ENCODE measurements at regions not wholly inside any gene's neighbourhood (a gene's known extent, or its start where the extent isn't known, plus 50 kb on each side); places are given as distances from the start of the nearest gene placed in this dataset.

DNA sequence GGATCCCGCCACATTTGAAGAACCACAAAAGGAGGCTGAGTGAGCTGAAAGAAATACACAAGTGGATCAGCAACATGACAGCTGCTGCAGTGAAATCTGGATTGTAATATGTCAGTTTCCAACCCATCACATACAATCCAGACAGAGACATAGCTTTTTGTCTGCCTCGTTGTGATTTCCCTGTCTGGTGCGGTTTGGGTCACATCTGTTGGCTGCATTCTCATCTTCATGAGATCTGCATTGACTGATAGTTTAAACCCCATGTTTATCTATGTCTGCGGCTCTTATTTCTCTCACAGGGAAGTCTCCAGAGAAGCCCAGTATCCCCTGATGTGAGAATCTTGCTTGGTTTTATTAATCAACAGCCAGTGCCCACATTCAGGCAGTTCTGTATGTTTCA is 403.1 kb upstream of the ZNF608 start:
- intact Hi-C loops (cut with micrococcal nuclease; ENCODE audit: unreplicated experiment) (no loop called here), in situ Hi-C loops (cut with HindIII; ENCODE audit: low pct_unique_long_range_greater_than_20kb, low sequenced_read_pairs) (no loop called here)
- no peak overlapping the region for H3K4me3 ChIP-seq (ENCODE audit: low read depth in 2 of 2, low read length in 2 of 2)
- no peaks in the 10 kb centered on the region for H3K27me3 ChIP-seq (ENCODE audit: control insufficient read depth, insufficient read depth, low read length)
- TF ChIP-seq, protein P1, sequence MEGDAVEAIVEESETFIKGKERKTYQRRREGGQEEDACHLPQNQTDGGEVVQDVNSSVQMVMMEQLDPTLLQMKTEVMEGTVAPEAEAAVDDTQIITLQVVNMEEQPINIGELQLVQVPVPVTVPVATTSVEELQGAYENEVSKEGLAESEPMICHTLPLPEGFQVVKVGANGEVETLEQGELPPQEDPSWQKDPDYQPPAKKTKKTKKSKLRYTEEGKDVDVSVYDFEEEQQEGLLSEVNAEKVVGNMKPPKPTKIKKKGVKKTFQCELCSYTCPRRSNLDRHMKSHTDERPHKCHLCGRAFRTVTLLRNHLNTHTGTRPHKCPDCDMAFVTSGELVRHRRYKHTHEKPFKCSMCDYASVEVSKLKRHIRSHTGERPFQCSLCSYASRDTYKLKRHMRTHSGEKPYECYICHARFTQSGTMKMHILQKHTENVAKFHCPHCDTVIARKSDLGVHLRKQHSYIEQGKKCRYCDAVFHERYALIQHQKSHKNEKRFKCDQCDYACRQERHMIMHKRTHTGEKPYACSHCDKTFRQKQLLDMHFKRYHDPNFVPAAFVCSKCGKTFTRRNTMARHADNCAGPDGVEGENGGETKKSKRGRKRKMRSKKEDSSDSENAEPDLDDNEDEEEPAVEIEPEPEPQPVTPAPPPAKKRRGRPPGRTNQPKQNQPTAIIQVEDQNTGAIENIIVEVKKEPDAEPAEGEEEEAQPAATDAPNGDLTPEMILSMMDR (IDR thresholded peaks at IDR 0.05), result no peak
- TF ChIP-seq, protein P2, sequence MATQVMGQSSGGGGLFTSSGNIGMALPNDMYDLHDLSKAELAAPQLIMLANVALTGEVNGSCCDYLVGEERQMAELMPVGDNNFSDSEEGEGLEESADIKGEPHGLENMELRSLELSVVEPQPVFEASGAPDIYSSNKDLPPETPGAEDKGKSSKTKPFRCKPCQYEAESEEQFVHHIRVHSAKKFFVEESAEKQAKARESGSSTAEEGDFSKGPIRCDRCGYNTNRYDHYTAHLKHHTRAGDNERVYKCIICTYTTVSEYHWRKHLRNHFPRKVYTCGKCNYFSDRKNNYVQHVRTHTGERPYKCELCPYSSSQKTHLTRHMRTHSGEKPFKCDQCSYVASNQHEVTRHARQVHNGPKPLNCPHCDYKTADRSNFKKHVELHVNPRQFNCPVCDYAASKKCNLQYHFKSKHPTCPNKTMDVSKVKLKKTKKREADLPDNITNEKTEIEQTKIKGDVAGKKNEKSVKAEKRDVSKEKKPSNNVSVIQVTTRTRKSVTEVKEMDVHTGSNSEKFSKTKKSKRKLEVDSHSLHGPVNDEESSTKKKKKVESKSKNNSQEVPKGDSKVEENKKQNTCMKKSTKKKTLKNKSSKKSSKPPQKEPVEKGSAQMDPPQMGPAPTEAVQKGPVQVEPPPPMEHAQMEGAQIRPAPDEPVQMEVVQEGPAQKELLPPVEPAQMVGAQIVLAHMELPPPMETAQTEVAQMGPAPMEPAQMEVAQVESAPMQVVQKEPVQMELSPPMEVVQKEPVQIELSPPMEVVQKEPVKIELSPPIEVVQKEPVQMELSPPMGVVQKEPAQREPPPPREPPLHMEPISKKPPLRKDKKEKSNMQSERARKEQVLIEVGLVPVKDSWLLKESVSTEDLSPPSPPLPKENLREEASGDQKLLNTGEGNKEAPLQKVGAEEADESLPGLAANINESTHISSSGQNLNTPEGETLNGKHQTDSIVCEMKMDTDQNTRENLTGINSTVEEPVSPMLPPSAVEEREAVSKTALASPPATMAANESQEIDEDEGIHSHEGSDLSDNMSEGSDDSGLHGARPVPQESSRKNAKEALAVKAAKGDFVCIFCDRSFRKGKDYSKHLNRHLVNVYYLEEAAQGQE (IDR thresholded peaks at IDR 0.05; ENCODE audit: insufficient read depth in 1 of 2, low read depth in 2 of 2, low read length in 1 of 2), result no peak
- no peak for TF ChIP-seq POLR2AphosphoS5 (IDR thresholded peaks at IDR 0.05; ENCODE audit: low read depth, low read length)
- TF ChIP-seq SIN3A (IDR thresholded peaks at IDR 0.05; ENCODE audit: borderline replicate concordance, insufficient read depth, low read depth, low read length), result no peak
- TF ChIP-seq TCF7L2 (IDR thresholded peaks at IDR 0.05; ENCODE audit: low read depth, low read length), result no peak
- no peaks in the 10 kb centered on the region for H3K9me3 ChIP-seq (ENCODE audit: control insufficient read depth, insufficient read depth, low read depth, low read length)
- ChIA-PET POLR2A (no interaction called here), CTCF (no interaction called here)
- no peaks in the 10 kb centered on the region for H3K4me1 ChIP-seq (ENCODE audit: control insufficient read depth, insufficient read depth, low read length)
- peak overlapping the region; percentile 25; the same call in 1 of the 2 replicates for H3K27ac ChIP-seq (ENCODE audit: low read length)
- no peak for DNase-seq (ENCODE audit: low read depth, low spot score)
- BruUV-seq (replicated peaks), result no TSS peak
- no peak for ATAC-seq
- no peaks in the 10 kb centered on the region for H3K36me3 ChIP-seq (ENCODE audit: control insufficient read depth, insufficient read depth, low read length)

DNA sequence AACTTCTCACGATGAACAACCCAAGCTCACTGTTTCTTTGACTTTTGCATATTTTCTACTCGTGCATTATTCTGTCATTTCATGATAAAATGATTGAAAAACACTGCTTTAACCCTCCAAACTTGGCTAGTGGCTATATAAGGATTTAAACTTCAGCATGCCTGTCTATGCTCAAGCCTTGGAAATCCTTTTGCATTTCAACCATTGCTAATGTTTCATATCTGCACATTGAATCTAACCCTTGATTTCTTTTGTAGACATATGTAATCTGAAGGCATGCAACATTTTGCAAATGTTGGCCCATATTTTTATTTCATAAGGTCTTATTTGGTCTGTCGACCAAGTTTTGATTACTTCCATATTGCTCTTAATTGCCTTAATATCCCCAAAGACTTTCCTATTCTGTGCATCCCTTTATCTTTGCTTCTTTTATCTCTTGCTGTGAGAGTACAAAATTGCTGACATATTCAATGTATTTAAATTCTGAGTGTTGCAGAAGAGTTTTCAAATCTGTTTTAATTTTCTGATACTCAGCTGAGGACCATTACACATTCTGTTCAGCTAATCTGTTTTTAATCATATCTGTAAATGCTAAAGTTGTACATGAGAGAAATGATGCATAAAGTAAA is 403.7 kb upstream of the ZNF608 start:
- intact Hi-C loops (cut with micrococcal nuclease; ENCODE audit: unreplicated experiment) (no loop called here), in situ Hi-C loops (cut with HindIII; ENCODE audit: low pct_unique_long_range_greater_than_20kb, low sequenced_read_pairs) (no loop called here)
- Histone ChIP-seq H3K4me3 (ENCODE audit: low read depth in 2 of 2, low read length in 2 of 2) (no peak overlapping the region), H3K36me3 (ENCODE audit: control insufficient read depth, insufficient read depth, low read length) (no peaks in the 10 kb centered on the region), H3K27ac (ENCODE audit: low read length) (no peak overlapping the region), H3K27me3 (ENCODE audit: control insufficient read depth, insufficient read depth, low read length) (no peaks in the 10 kb centered on the region), H3K4me1 (ENCODE audit: control insufficient read depth, insufficient read depth, low read length) (no peaks in the 10 kb centered on the region), H3K9me3 (ENCODE audit: control insufficient read depth, insufficient read depth, low read depth, low read length) (no peaks in the 10 kb centered on the region)
- BruUV-seq (replicated peaks), result no TSS peak
- ATAC-seq, result no peak
- CTCF ChIA-PET, result no interaction called here
- TF ChIP-seq, protein P2 (IDR thresholded peaks at IDR 0.05; ENCODE audit: insufficient read depth in 1 of 2, low read depth in 2 of 2, low read length in 1 of 2), result no peak
- no peak for TF ChIP-seq SIN3A (IDR thresholded peaks at IDR 0.05; ENCODE audit: borderline replicate concordance, insufficient read depth, low read depth, low read length)
- TF ChIP-seq TCF7L2 (IDR thresholded peaks at IDR 0.05; ENCODE audit: low read depth, low read length), result no peak
- no peak for TF ChIP-seq POLR2AphosphoS5 (IDR thresholded peaks at IDR 0.05; ENCODE audit: low read depth, low read length)
- TF ChIP-seq, protein P1 (IDR thresholded peaks at IDR 0.05), result no peak
- POLR2A ChIA-PET, result no interaction called here
- no peak for DNase-seq (ENCODE audit: low read depth, low spot score)
